Activated naive CD8-positive, alpha-beta T cell treated with anti-CD3 and anti-CD28 coated beads, Interleukin-2, amount 10 ng/mL, durations not matched to agents 7 days and 5 days (primary cell): ENCODE measurements at regions not wholly inside any gene's neighbourhood (a gene's known extent, or its start where the extent isn't known, plus 50 kb on each side); places are given as distances from the start of the nearest gene placed in this dataset.
"Not testable (repeated sequence)": the region's sequence is repeated elsewhere in the genome, so short reads cannot be mapped to it uniquely, and the experiment has no call there.

Source experiments
- ATAC-seq: fragments of 150-1000 bp; cut with Tn5 transposase; one replicate; pipeline ENCODE4 v1.10.0; 2021; ENCODE audit warnings: low read depth, moderate library complexity
- POLR2A ChIA-PET: fragments of 350-600 bp; sonication (Branson Sonifier 250); formaldehyde crosslinking; loops from one replicate; lab custom pipeline; 2021; ENCODE audit warnings: antibody characterized with exemption; lab: Charles Lee
- DNase-seq: peaks from one replicate; pipeline ENCODE4 v3.0.0; 2021
- H3K27ac Mint-ChIP-seq: one replicate; pipeline ENCODE4 v1.8.0; 2022; ENCODE audit warnings: mild to moderate bottlenecking, mixed read lengths
- H3K27me3 Mint-ChIP-seq: one replicate; pipeline ENCODE4 v1.8.0; 2022; ENCODE audit warnings: mild to moderate bottlenecking, moderate library complexity, mixed read lengths
- H3K36me3 Mint-ChIP-seq: one replicate; pipeline ENCODE4 v1.8.0; 2021; ENCODE audit warnings: mild to moderate bottlenecking, mixed read lengths
- H3K4me1 Mint-ChIP-seq: one replicate; pipeline ENCODE4 v1.8.0; 2021; ENCODE audit warnings: mixed read lengths
- H3K4me3 Mint-ChIP-seq: one replicate; pipeline ENCODE4 v1.8.0; 2022; ENCODE audit warnings: mild to moderate bottlenecking, moderate library complexity, mixed read lengths
- H3K9me3 Mint-ChIP-seq: one replicate; pipeline ENCODE4 v1.8.0; 2021; ENCODE audit warnings: mixed read lengths

GRCh38 chrX:121755541-121755940 lies 708.1 kb downstream of the GLUD2 start:
- no peaks in the 10 kb centered on the region for H3K4me1 Mint-ChIP-seq
- ATAC-seq: no peak
- H3K27ac Mint-ChIP-seq: no peak overlapping the region
- POLR2A ChIA-PET: no interaction called here
- no peaks in the 10 kb centered on the region for H3K27me3 Mint-ChIP-seq
- H3K4me3 Mint-ChIP-seq: no peak overlapping the region
- no peaks in the 10 kb centered on the region for H3K9me3 Mint-ChIP-seq
- no peak for DNase-seq
- H3K36me3 Mint-ChIP-seq: no peaks in the 10 kb centered on the region

GRCh38 chrX:121761845-121762244 lies 714.4 kb downstream of the GLUD2 start:
- H3K27me3 Mint-ChIP-seq: no peaks in the 10 kb centered on the region
- H3K9me3 Mint-ChIP-seq: no peaks in the 10 kb centered on the region
- H3K27ac Mint-ChIP-seq: no peak overlapping the region
- no peaks in the 10 kb centered on the region for H3K36me3 Mint-ChIP-seq
- H3K4me1 Mint-ChIP-seq: no peaks in the 10 kb centered on the region
- no peak for DNase-seq
- no peak for ATAC-seq
- H3K4me3 Mint-ChIP-seq: no peak overlapping the region
- POLR2A ChIA-PET: no interaction called here

- Mint-ChIP-seq H3K4me3 (no peak overlapping the region), H3K9me3 (no peaks in the 10 kb centered on the region), H3K4me1 (no peaks in the 10 kb centered on the region), H3K36me3 (no peaks in the 10 kb centered on the region), H3K27me3 (no peaks in the 10 kb centered on the region), H3K27ac (no peak overlapping the region)
- DNase-seq: no peak
- POLR2A ChIA-PET: no interaction called here
- ATAC-seq: no peak
These were observed 716.3 kb downstream of the GLUD2 start for GRCh38 chrX:121763671-121764070.

- H3K9me3 Mint-ChIP-seq, H3K36me3 Mint-ChIP-seq, H3K4me1 Mint-ChIP-seq, H3K27ac Mint-ChIP-seq, ATAC-seq, H3K4me3 Mint-ChIP-seq, H3K27me3 Mint-ChIP-seq, DNase-seq, POLR2A ChIA-PET: not testable (repeated sequence)
These were observed 720.8 kb downstream of the GLUD2 start for GRCh38 chrX:121768210-121768609.

DNA sequence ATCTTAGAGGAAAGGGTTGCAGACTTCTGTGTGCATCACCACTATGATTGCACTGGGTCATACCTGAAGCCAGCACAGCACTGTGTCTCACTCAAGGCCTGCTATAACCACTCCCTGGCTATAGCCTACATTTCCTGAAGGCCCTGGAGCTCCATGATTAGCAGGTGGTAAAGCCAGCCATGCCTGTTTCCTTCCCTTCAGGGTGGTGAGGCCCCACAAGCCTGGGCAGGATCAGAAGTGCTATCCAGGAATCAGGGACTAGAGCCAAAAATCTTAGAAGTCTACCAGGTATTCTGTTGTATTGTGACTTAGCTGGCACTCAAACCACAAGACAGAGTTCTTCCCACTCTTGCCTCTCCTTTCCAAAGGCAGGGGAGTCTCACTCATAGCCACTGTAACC lies 734.6 kb downstream of the GLUD2 start:
- POLR2A ChIA-PET: no interaction called here
- no peaks in the 10 kb centered on the region for H3K9me3 Mint-ChIP-seq
- H3K4me3 Mint-ChIP-seq: no peak overlapping the region
- H3K27me3 Mint-ChIP-seq: no peaks in the 10 kb centered on the region
- no peaks in the 10 kb centered on the region for H3K4me1 Mint-ChIP-seq
- no peaks in the 10 kb centered on the region for H3K36me3 Mint-ChIP-seq
- no peak overlapping the region for H3K27ac Mint-ChIP-seq
- DNase-seq: no peak
- no peak for ATAC-seq

- H3K4me1 Mint-ChIP-seq: no peaks in the 10 kb centered on the region
- no peak overlapping the region for H3K27ac Mint-ChIP-seq
- no peak for ATAC-seq
- H3K36me3 Mint-ChIP-seq: no peaks in the 10 kb centered on the region
- no peaks in the 10 kb centered on the region for H3K27me3 Mint-ChIP-seq
- H3K9me3 Mint-ChIP-seq: no peaks in the 10 kb centered on the region
- no peak for DNase-seq
- no peak overlapping the region for H3K4me3 Mint-ChIP-seq
- POLR2A ChIA-PET: no interaction called here
These were observed 735.1 kb downstream of the GLUD2 start for GRCh38 chrX:121782544-121782943.

GRCh38 chrX:121782976-121783375 lies 735.6 kb downstream of the GLUD2 start:
- no peaks in the 10 kb centered on the region for H3K9me3 Mint-ChIP-seq
- H3K36me3 Mint-ChIP-seq: no peaks in the 10 kb centered on the region
- DNase-seq: no peak
- H3K4me3 Mint-ChIP-seq: no peak overlapping the region
- H3K4me1 Mint-ChIP-seq: no peaks in the 10 kb centered on the region
- ATAC-seq: no peak
- no peaks in the 10 kb centered on the region for H3K27me3 Mint-ChIP-seq
- H3K27ac Mint-ChIP-seq: no peak overlapping the region
- POLR2A ChIA-PET: no interaction called here

DNA sequence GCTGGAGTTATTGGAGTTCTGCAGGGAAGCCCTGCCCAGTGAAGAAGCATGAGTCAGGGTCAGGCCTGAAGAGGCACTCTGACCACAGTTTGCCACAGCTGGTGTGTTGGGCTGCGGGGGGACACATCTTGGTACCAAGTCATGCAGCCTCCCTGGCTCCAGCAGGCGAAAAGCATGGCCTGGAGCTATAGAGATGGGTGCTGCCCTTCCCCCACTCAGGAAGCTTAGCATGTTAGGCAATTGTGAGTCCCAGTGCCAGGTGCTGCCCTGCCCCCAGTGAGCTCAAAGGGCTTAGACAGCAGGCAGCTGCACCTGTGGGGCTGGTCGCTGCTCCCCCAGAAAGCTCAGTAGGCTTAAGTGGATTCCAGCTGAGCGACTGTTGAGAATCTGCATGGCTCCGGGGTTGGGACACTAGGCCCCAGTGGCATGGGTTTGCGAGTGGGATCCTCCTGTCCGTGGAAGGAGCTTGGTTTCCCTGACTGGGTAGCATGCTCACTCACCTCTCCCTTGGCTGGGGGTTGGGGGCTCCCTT lies 755.5 kb downstream of the GLUD2 start:
- no peak overlapping the region for H3K27ac Mint-ChIP-seq
- no peaks in the 10 kb centered on the region for H3K27me3 Mint-ChIP-seq
- no peaks in the 10 kb centered on the region for H3K4me1 Mint-ChIP-seq
- POLR2A ChIA-PET: no interaction called here
- ATAC-seq (no peak), DNase-seq (no peak)
- H3K9me3 Mint-ChIP-seq: peaks cover 2% of the 10 kb centered on the region
- no peak overlapping the region for H3K4me3 Mint-ChIP-seq
- H3K36me3 Mint-ChIP-seq: no peaks in the 10 kb centered on the region

DNA sequence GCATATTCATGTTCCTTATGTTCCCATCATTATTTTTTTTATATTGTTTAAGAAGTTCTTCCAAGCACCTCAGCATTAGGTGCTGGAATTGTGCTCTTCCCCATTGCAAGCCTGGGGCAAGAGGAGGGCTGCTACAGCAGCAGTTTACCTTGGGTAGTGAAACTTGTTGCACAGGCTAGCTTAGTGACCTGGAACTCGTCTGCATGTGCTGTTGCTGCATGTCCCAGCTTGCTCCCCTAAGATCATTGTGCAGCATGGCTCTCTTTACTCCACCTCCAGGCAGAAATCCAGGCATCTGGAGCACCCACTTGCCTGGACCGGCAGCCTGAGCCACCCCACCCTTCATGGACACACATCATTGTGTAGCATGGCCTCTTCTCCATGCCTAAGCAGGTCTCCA lies 776.0 kb downstream of the GLUD2 start:
- no peak for ATAC-seq
- H3K9me3 Mint-ChIP-seq: no peaks in the 10 kb centered on the region
- H3K4me1 Mint-ChIP-seq: no peaks in the 10 kb centered on the region
- no peak for DNase-seq
- POLR2A ChIA-PET: no interaction called here
- no peak overlapping the region for H3K4me3 Mint-ChIP-seq
- H3K27me3 Mint-ChIP-seq: no peaks in the 10 kb centered on the region
- H3K27ac Mint-ChIP-seq: no peak overlapping the region
- H3K36me3 Mint-ChIP-seq: no peaks in the 10 kb centered on the region

DNA sequence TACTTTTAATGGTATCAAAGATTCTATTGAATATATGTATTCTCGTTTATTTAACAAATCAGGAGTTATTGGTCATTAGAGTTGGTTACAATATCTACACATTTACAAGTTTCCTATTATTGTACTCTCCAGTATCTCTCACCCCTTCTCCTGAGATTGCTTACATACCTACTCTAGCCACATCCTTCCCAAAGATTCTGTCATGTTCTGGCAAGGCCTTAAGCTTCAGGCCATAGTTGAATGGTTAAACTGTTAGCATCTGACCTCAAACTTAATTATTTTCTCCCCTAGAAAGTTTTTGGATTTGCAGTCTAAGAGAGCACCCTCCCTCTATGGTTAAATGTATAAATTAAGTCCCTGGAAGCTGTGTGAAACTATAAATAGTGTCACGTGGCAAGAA lies 784.2 kb downstream of the GLUD2 start:
- H3K9me3 Mint-ChIP-seq: no peaks in the 10 kb centered on the region
- no peaks in the 10 kb centered on the region for H3K36me3 Mint-ChIP-seq
- no peak overlapping the region for H3K27ac Mint-ChIP-seq
- no peaks in the 10 kb centered on the region for H3K27me3 Mint-ChIP-seq
- POLR2A ChIA-PET: no interaction called here
- no peak for DNase-seq
- ATAC-seq: no peak
- no peak overlapping the region for H3K4me3 Mint-ChIP-seq
- no peaks in the 10 kb centered on the region for H3K4me1 Mint-ChIP-seq

DNA sequence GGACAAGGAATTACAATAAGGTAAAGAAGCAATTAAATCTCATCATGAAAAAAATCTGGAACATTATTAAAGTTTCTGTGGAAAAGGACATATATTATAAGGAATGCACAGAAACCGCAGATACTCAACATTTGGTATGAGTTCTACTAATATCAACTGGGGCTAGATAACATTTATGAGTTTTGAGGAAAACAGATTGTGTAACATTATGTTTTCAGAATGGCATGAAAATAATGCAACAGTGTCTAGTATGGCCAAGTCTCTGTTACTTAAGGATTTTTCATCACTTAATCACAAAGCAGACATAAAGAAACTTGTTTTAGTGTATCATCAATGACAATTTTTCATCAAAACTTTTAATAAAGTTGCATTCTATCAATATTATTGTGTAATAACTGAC lies 785.0 kb downstream of the GLUD2 start:
- H3K4me3 Mint-ChIP-seq: no peak overlapping the region
- no peaks in the 10 kb centered on the region for H3K27me3 Mint-ChIP-seq
- no peak for ATAC-seq
- no peaks in the 10 kb centered on the region for H3K4me1 Mint-ChIP-seq
- POLR2A ChIA-PET: no interaction called here
- no peak for DNase-seq
- no peak overlapping the region for H3K27ac Mint-ChIP-seq
- no peaks in the 10 kb centered on the region for H3K9me3 Mint-ChIP-seq
- H3K36me3 Mint-ChIP-seq: no peaks in the 10 kb centered on the region

GRCh38 chrX:121836000-121836399 lies 788.6 kb downstream of the GLUD2 start:
- Mint-ChIP-seq H3K4me1 (no peaks in the 10 kb centered on the region), H3K36me3 (no peaks in the 10 kb centered on the region), H3K27me3 (no peaks in the 10 kb centered on the region), H3K27ac (no peak overlapping the region), H3K9me3 (no peaks in the 10 kb centered on the region), H3K4me3 (no peak overlapping the region)
- POLR2A ChIA-PET: no interaction called here
- no peak for DNase-seq
- ATAC-seq: no peak

DNA sequence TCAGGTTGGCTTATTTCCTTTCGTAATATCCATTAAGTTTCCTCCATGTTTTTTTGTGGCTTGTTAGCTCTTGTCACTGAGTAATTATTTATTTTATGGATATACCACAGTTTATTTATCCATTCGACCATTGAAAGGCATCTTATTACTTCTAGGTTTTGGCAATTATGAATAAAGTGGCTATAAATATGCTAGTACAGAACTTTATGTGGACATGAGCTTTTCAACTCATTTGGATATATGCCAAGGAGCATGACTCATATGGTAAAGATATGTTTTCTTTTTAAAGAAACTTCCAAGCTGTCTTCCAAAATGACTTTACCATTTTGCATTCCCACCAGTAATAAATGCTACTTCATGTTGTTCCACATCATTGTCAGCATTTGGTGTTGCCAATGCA lies 803.6 kb downstream of the GLUD2 start:
- DNase-seq (no peak), ATAC-seq (no peak)
- no peak overlapping the region for H3K27ac Mint-ChIP-seq
- POLR2A ChIA-PET: no interaction called here
- no peaks in the 10 kb centered on the region for H3K9me3 Mint-ChIP-seq
- H3K27me3 Mint-ChIP-seq: no peaks in the 10 kb centered on the region
- H3K36me3 Mint-ChIP-seq: no peaks in the 10 kb centered on the region
- no peaks in the 10 kb centered on the region for H3K4me1 Mint-ChIP-seq
- no peak overlapping the region for H3K4me3 Mint-ChIP-seq

- POLR2A ChIA-PET: no interaction called here
- H3K36me3 Mint-ChIP-seq: no peaks in the 10 kb centered on the region
- H3K27ac Mint-ChIP-seq: no peak overlapping the region
- H3K4me1 Mint-ChIP-seq: no peaks in the 10 kb centered on the region
- no peak for ATAC-seq
- H3K9me3 Mint-ChIP-seq: no peaks in the 10 kb centered on the region
- DNase-seq: no peak
- no peaks in the 10 kb centered on the region for H3K27me3 Mint-ChIP-seq
- H3K4me3 Mint-ChIP-seq: no peak overlapping the region
These were observed 806.6 kb downstream of the GLUD2 start for GRCh38 chrX:121853762-121854613.
